Endothelial cell of umbilical vein (primary cell): ENCODE measurements at regions not wholly inside any gene's neighbourhood (a gene's known extent, or its start where the extent isn't known, plus 50 kb on each side); places are given as distances from the start of the nearest gene placed in this dataset.

Source experiments
- BruUV-seq: library from RNA; stranded (reverse); fragments of 400-500 nt; replicated peaks from 2 replicates; lab custom pipeline; 2021; lab: Mats Ljungman, UMichigan
- CTCF ChIA-PET: fragments of 300-600, 350-600 bp; sonication (Branson Sonifier 250); formaldehyde crosslinking; loops from one replicate; lab custom pipeline; 2021; ENCODE audit warnings: antibody characterized with exemption, inconsistent platforms; lab: Charles Lee
- POLR2A ChIA-PET: fragments of 300-600, 350-600 bp; sonication (Branson Sonifier 250); formaldehyde crosslinking; loops from one replicate; lab custom pipeline; 2021; ENCODE audit warnings: antibody characterized with exemption, inconsistent platforms; lab: Charles Lee
- DNase-seq: peaks from one replicate; pipeline ENCODE4 v3.0.0-alpha.2; 2011; ENCODE audit warnings: low read depth, low spot score
- FAIRE-seq: peaks from 2 replicates; lab custom pipeline; 2011; peaks lifted over from hg19 to GRCh38; lab: Jason Lieb, UNC
- H2AFZ ChIP-seq: 2 replicates; pipeline ENCODE4 v1.6.0; 2012; ENCODE audit warnings: low read depth, low read length, control low read depth, inconsistent platforms
- H3K27ac ChIP-seq: 2 replicates; pipeline ENCODE4 v1.5.1; 2011; ENCODE audit warnings: low read depth, mild to moderate bottlenecking, control low read depth, low read length, moderate library complexity; ENCODE audit not compliant: insufficient read depth
- H3K27me3 ChIP-seq, 2 experiments: 2 replicates each; pipeline versions ENCODE4 v1.6.0 to v1.6.1; 2011; ENCODE audit warnings: low read length in 2 of 2, mixed read lengths in 1 of 2; ENCODE audit not compliant: control insufficient read depth in 2 of 2, insufficient read depth in 2 of 2
- H3K36me3 ChIP-seq, 2 experiments: 2 replicates in 1 of 2; 3 replicates in 1 of 2; pipeline ENCODE4 v1.5.1; 2011; ENCODE audit warnings: low read length in 2 of 2, mild to moderate bottlenecking in 1 of 2, moderate library complexity in 1 of 2; ENCODE audit not compliant: control insufficient read depth in 2 of 2, insufficient read depth in 2 of 2; ENCODE audit errors: extremely low read depth in 1 of 2
- H3K4me1 ChIP-seq: 3 replicates; pipeline ENCODE4 v1.5.1; 2011; ENCODE audit warnings: mild to moderate bottlenecking, low read length; ENCODE audit not compliant: control insufficient read depth, insufficient read depth; ENCODE audit errors: extremely low read depth
- H3K4me2 ChIP-seq: 2 replicates; pipeline ENCODE4 v1.6.1; 2011; ENCODE audit warnings: low read length, control low read depth, mixed read lengths; ENCODE audit not compliant: insufficient read depth
- H3K4me3 ChIP-seq, 3 experiments: fragments of 200-600 bp in 1 of 3; sonication (generic), shearing (Covaris generic) in 1 of 3; replicated peaks in 1 of 3; 2 replicates each; pipeline ENCODE4 v1.5.1; 2011 to 2016; ENCODE audit warnings: control low read depth in 3 of 3, low read length in 3 of 3, mild to moderate bottlenecking in 2 of 3, inconsistent platforms in 1 of 3, low read depth in 1 of 3, moderate library complexity in 1 of 3; ENCODE audit not compliant: insufficient read depth in 1 of 3
- H3K79me2 ChIP-seq: 2 replicates; pipeline ENCODE4 v1.6.0; 2012; ENCODE audit warnings: low read length, inconsistent platforms; ENCODE audit not compliant: control insufficient read depth, insufficient read depth
- H3K9ac ChIP-seq: replicated peaks from 2 replicates; pipeline ENCODE3; 2011; ENCODE audit warnings: low read length, control low read depth; ENCODE audit not compliant: insufficient read depth; ENCODE audit errors: extremely low read depth
- H3K9me1 ChIP-seq: replicated peaks from 3 replicates; pipeline ENCODE4 v1.6.0; 2011; ENCODE audit warnings: mild to moderate bottlenecking, low read length; ENCODE audit not compliant: control insufficient read depth, insufficient read depth; ENCODE audit errors: extremely low read depth
- H3K9me3 ChIP-seq: replicated peaks from 2 replicates; pipeline ENCODE4 v1.5.1; 2012; ENCODE audit warnings: low read length, inconsistent platforms; ENCODE audit not compliant: control insufficient read depth, insufficient read depth
- H4K20me1 ChIP-seq: replicated peaks from 2 replicates; pipeline ENCODE3; 2011; ENCODE audit warnings: mild to moderate bottlenecking, low read length; ENCODE audit not compliant: control insufficient read depth, insufficient read depth; ENCODE audit errors: extremely low read depth
- EZH2 ChIP-seq: IDR thresholded peaks from 2 replicates; pipeline ENCODE4 v1.6.1; 2012; ENCODE audit warnings: borderline replicate concordance, low read depth, mild to moderate bottlenecking, moderate library complexity, low read length, inconsistent platforms; ENCODE audit not compliant: severe bottlenecking
- FOS ChIP-seq: IDR thresholded peaks from 2 replicates; pipeline ENCODE4 v1.6.1; 2011; ENCODE audit warnings: mild to moderate bottlenecking, low read length, moderate library complexity, borderline replicate concordance; ENCODE audit not compliant: insufficient read depth
- GATA2 ChIP-seq: IDR thresholded peaks from 2 replicates; pipeline ENCODE4 v1.7.0; 2011; ENCODE audit warnings: low read depth, mild to moderate bottlenecking, moderate library complexity, mixed read lengths, low read length; ENCODE audit not compliant: insufficient read length, insufficient read depth
- MYC ChIP-seq: IDR thresholded peaks from one replicate; pipeline ENCODE4 v1.6.1; 2011; ENCODE audit warnings: mild to moderate bottlenecking, low read depth, low read length
- POLR2A ChIP-seq: IDR thresholded peaks from 2 replicates; pipeline ENCODE4 v1.6.1; 2012; ENCODE audit warnings: low read depth, mild to moderate bottlenecking, control low read depth, low read length
- POLR2AphosphoS5 ChIP-seq: IDR thresholded peaks from 2 replicates; pipeline ENCODE4 v1.6.1; 2012; ENCODE audit warnings: low read depth, mild to moderate bottlenecking, control low read depth, low read length, moderate library complexity; ENCODE audit not compliant: insufficient read depth
- dilution Hi-C: fragments of 300-500 bp; cut with MboI; formaldehyde crosslinking; loops from one replicate; pipeline ENCODE4 v1.15.0; 2019; ENCODE audit warnings: low sequenced_read_pairs; ENCODE audit not compliant: extremely low pct_ligation_motif_present
- intact Hi-C: fragments of 100-400 bp; cut with micrococcal nuclease; formaldehyde crosslinking; loops from one replicate; pipeline ENCODE4 v1.10.0; 2022
- TF ChIP-seq, protein P1 (sequence below): IDR thresholded peaks from 2 replicates; pipeline ENCODE4 v1.6.1; 2011; ENCODE audit not compliant: insufficient read depth, insufficient read length

DNA sequence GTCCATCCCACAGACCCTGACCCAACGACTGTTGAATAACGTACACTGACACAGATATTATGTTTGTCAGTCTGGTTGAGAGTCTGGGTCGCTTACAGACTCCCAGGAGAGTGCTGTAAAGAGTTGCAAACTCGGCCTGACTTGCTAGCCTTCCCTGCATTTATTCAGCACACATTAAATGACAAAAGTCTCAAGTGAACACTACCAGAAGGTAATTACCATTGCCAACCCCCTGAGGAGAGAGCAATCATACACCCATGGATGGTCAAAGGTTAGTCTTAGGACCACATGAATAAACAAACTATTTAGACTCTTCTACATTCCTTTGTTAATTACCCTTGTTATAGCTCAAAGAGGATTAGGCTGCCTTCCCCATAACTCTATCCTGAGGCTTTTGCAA, 1048.6 kb downstream of the PCDH17 start:
- Histone ChIP-seq H2AFZ (no peak overlapping the region), H3K27ac (no peak overlapping the region), H3K9me1 (no peaks in the 10 kb centered on the region), H3K9ac (no peak overlapping the region), H3K9me3 (no peaks in the 10 kb centered on the region), H3K4me3 (no peak overlapping the region), H3K79me2 (no peaks in the 10 kb centered on the region), H3K4me2 (no peak overlapping the region), H3K36me3 (no peaks in the 10 kb centered on the region), H4K20me1 (no peaks in the 10 kb centered on the region), H3K27me3 (no peaks in the 10 kb centered on the region), H3K4me1 (no peaks in the 10 kb centered on the region)
- CTCF ChIA-PET = no interaction called here
- POLR2A ChIA-PET = no interaction called here
- BruUV-seq = no TSS peak
- FAIRE-seq (no peak), DNase-seq (no peak)
- dilution Hi-C loops = no loop called here
- TF ChIP-seq POLR2A = no peak
- TF ChIP-seq, protein P1, sequence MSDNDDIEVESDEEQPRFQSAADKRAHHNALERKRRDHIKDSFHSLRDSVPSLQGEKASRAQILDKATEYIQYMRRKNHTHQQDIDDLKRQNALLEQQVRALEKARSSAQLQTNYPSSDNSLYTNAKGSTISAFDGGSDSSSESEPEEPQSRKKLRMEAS = no peak
- no peak for TF ChIP-seq EZH2
- intact Hi-C loops = no loop called here

GRCh38 chr13:58682616-58683015, 1051.1 kb downstream of the PCDH17 start:
- Histone ChIP-seq H3K36me3 (no peaks in the 10 kb centered on the region), H3K4me1 (no peaks in the 10 kb centered on the region), H3K9me3 (no peaks in the 10 kb centered on the region), H3K9me1 (no peaks in the 10 kb centered on the region), H3K4me3 (no peak overlapping the region), H3K27me3 (no peaks in the 10 kb centered on the region), H3K9ac (no peak overlapping the region), H3K27ac (no peak overlapping the region), H3K4me2 (no peak overlapping the region), H4K20me1 (no peaks in the 10 kb centered on the region), H2AFZ (no peak overlapping the region), H3K79me2 (no peaks in the 10 kb centered on the region)
- CTCF ChIA-PET = no interaction called here
- no peak for TF ChIP-seq FOS
- no peak for TF ChIP-seq POLR2AphosphoS5
- no peak for TF ChIP-seq MYC
- no peak for TF ChIP-seq GATA2
- no peak for TF ChIP-seq POLR2A
- POLR2A ChIA-PET = no interaction called here
- intact Hi-C loops (no loop called here), dilution Hi-C loops (no loop called here)
- no TSS peak for BruUV-seq
- FAIRE-seq (no peak), DNase-seq (no peak)
